ENCODE measurements at regions not wholly inside any gene's neighbourhood (a gene's known extent, or its start where the extent isn't known, plus 50 kb on each side); places are given as distances from the start of the nearest gene placed in this dataset.

GRCh38 chr6:4313044-4313686 lies 177.8 kb upstream of the ECI2 start:
- TF ChIP-seq CTCF (IDR thresholded peaks at IDR 0.05), result peak in 1 of 3 donors; percentile 29
- no peak for TF ChIP-seq POLR2A (IDR thresholded peaks at IDR 0.05)
- TF ChIP-seq POLR2AphosphoS5 (IDR thresholded peaks at IDR 0.05), result no peak

Data from breast epithelium (tissue), 3 donors.